WTC11 (cell line): ENCODE measurements at regions not wholly inside any gene's neighbourhood (a gene's known extent, or its start where the extent isn't known, plus 50 kb on each side); places are given as distances from the start of the nearest gene placed in this dataset.

Source experiments
- ELF4 ChIP-seq: sonication (generic); formaldehyde crosslinking; IDR thresholded peaks from 2 replicates; pipeline ENCODE4 v1.8.1; 2022; ENCODE audit warnings: low read depth, mild to moderate bottlenecking, moderate library complexity, missing genetic modification reagents
- FOXJ3 ChIP-seq: sonication (generic); formaldehyde crosslinking; IDR thresholded peaks from 2 replicates; pipeline ENCODE4 v1.9.0; 2021; ENCODE audit warnings: missing genetic modification reagents, mild to moderate bottlenecking, borderline replicate concordance
- MAX ChIP-seq: sonication (generic); formaldehyde crosslinking; IDR thresholded peaks from 2 replicates; pipeline ENCODE4 v1.8.0; 2022; ENCODE audit warnings: mild to moderate bottlenecking, missing genetic modification reagents
- NFATC4 ChIP-seq: fragments of 250-450 bp; sonication (Bioruptor Pico); IDR thresholded peaks from 2 replicates; pipeline ENCODE4 v1.9.0; 2021; ENCODE audit warnings: mild to moderate bottlenecking
- NFYB ChIP-seq: sonication (generic); formaldehyde crosslinking; conservative IDR thresholded peaks from 2 replicates; pipeline ENCODE4 v1.8.0; 2022; ENCODE audit warnings: low read depth, missing genetic modification reagents
- TEAD4 ChIP-seq: sonication (generic); formaldehyde crosslinking; IDR thresholded peaks from 2 replicates; pipeline ENCODE4 v1.8.0; 2022; ENCODE audit warnings: mild to moderate bottlenecking, missing genetic modification reagents
- TF ChIP-seq, protein P1 (sequence below): fragments of 200-600 bp; IDR thresholded peaks from 2 replicates; pipeline ENCODE4 v1.8.0; 2022; ENCODE audit warnings: antibody characterized with exemption

GRCh38 chr3:155996882-155997281, 123.5 kb upstream of the KCNAB1 start:
- TF ChIP-seq, protein P1, sequence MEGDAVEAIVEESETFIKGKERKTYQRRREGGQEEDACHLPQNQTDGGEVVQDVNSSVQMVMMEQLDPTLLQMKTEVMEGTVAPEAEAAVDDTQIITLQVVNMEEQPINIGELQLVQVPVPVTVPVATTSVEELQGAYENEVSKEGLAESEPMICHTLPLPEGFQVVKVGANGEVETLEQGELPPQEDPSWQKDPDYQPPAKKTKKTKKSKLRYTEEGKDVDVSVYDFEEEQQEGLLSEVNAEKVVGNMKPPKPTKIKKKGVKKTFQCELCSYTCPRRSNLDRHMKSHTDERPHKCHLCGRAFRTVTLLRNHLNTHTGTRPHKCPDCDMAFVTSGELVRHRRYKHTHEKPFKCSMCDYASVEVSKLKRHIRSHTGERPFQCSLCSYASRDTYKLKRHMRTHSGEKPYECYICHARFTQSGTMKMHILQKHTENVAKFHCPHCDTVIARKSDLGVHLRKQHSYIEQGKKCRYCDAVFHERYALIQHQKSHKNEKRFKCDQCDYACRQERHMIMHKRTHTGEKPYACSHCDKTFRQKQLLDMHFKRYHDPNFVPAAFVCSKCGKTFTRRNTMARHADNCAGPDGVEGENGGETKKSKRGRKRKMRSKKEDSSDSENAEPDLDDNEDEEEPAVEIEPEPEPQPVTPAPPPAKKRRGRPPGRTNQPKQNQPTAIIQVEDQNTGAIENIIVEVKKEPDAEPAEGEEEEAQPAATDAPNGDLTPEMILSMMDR = no peak
- TF ChIP-seq ELF4 (CRISPR knock-in tag) (no peak), TEAD4 (CRISPR knock-in tag) (no peak), MAX (CRISPR knock-in tag) (no peak), NFATC4 (no peak), NFYB (CRISPR knock-in tag) (no peak), FOXJ3 (no peak)
